ENCODE measurements at regions not wholly inside any gene's neighbourhood (a gene's known extent, or its start where the extent isn't known, plus 50 kb on each side); places are given as distances from the start of the nearest gene placed in this dataset.
A peak's percentile ranks its signal among the peaks of the same experiment; 100 is the strongest.

DNA sequence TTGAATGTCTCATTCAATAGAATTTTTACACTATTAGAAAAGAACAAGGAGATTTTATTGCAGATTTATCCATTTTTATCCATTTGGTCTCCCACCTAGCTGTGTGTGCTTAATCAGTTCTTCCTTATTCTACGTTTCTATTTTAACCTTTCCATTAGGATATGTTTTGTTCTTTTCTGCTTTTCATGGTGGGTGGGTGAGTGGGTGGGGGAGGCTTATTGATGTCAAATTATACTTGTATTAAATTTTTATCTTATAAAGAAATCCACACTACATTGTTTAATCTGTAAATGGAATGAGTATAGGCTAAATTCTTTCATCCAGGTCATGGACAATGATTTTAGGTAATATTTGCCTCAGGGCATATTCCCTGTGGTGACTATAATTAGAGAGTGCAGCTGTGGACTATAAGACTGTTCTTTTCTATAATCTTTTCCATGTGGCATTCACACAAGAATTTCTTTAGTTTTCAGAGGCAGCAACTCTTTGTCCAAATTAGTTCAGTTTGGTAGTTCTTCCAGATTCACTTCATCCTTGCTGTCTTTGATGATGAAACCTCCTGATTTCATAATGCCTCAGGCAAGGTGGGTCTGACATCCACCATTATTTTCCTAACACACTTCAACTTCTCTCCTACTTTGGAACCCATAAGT is 2451.8 kb downstream of the PCDH7 start:
- DNase-seq (ENCODE audit: low spot score), result no peak

DNA sequence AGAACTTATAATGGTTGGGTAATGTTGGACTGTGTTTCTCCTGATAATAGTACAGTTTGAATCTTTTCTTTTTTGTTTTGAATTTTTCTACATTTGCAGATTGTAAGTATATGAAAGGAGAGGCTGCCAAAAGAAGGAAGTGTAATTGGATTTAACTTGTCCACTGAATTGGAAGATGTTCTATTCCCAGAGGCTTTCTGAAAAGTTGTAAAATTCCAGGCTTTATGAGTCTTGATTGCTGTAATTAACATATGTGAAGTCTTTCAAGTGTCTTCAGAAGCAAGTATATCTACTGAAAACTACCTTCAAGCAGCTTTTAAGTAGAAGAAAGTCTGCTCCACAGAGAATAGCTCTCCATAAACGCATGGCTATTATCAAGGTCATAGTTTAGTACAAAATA is 2456.4 kb downstream of the PCDH7 start:
- DNase-seq (ENCODE audit: low spot score), result no peak

DNA sequence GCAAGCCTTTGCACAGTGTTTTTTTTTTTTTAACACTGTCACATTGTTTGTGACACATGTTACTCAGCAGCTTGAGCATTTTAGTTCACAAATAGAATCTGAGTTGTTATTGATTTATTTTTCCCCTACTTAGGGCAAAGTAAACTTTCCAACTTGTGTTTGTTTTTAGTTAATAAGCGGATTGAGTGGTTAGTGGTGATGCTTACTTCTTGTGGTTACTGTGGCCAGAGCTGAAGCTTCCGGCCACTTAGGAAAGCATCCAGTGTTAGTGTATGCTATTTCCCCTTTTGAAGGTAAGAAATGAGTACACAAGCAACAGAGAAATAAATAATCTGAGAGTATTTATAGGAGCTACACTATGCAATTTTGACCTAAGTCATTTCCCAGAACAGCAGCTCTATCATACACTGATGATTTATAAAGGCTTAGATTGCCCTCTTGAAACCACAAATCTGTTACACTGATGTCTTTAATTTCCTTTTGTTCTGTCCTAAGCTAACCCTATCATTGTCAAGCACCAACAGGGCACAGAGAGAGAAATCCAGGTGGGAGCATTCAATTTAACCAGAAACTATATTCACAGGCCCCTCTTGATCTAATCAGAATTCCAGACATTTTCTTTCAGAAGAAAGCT is 2464.6 kb downstream of the PCDH7 start:
- no peak for DNase-seq (ENCODE audit: low spot score)

DNA sequence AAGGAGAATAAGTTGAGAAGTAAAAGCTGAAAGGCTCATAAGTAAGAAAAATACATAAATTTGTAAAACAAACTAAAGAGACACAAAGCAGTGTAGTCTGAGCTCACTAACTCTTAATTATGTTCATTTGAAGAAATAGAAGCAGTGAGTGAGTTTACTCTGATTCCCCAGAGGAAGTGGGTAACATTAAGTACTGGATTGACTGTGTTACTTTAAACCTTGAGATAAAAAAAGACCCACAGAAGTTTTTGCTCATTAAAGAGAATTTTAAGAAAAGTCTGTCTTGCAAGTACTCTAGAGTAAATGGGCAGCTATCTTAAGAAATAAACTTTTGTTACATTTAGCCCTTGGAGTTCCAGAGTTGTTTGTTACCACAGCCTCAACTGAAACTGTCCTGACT is 2466.9 kb downstream of the PCDH7 start:
- DNase-seq (ENCODE audit: low spot score), result no peak

DNA sequence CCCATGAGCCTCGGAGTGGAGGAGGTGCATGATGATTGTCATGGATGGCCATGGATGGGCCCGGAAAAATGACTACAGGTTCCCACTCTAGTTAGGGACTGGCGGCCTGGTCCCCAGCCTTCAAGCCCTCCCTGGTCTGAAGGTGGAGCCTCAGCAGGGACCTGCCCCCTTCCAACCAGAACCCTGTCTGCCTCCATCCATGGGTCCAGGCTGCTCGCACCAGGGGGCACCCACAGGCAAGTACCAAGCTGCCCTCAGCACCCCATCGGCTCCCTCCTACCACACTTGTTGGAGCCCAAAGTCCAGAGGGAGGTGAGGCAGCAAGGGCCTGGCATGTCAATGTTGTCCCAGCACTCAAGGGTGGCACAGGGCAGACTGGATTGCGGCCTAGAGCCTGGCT is 2468.6 kb downstream of the PCDH7 start:
- no peak for DNase-seq (ENCODE audit: low spot score)

DNA sequence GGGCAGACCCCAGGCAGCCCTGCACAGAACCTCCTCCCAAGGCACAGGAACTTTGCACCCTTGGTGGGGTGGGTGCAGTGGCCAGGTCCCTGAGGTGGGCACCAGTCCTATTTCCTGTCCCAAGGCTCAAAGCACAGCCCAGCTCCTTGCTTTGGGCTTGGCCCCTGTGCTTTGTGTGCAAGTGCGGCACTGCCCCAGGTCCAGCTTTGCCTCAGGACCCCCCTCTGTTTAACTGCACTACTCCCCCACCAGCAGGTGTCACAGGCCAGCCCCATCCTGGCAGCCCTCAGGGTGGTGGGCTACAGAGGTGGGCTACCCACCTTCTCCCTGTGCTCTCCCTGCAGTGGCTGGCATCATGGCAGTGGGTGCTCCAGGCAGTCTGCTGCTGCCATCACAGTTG is 2469.0 kb downstream of the PCDH7 start:
- no peak for DNase-seq (ENCODE audit: low spot score)

DNA sequence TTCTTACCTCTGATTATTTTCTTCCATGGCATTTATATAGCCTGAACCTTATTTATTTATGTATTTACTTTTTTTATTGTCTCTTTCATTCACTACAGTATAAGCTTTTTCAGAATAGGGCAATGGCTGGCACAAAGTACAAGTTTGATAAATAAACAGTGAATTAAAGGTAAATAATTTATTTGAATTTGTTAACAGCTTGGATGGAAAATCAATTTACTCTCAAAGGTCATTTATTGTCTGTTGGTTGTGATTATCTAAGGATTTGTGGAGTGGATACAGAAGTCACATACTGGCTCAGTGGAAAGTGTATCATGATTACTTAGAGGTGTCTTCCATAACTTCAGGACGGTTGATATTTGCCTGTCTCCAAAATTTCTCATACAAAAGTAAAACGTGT is 2472.9 kb downstream of the PCDH7 start:
- DNase-seq (ENCODE audit: low spot score), result no peak

DNA sequence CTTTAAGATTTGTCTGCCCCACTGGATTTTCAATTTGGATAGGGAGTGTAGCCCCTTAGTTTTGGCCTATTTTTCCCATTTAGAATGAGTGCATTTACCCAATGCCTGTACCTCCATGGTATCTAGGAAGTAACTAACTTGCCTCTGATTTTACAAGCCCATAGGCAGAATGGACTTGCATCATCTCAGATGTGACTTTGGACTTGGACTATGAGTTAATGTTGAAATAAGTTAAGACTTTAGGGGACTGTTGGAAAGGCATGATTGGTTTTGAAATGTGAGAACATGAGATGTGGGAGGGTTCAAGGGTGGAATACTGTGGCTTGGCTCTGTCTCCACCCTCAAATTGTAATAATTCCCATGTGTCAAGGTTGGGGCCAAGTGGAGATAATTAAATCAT is 2480.2 kb downstream of the PCDH7 start:
- no peak for DNase-seq (ENCODE audit: low spot score)

DNA sequence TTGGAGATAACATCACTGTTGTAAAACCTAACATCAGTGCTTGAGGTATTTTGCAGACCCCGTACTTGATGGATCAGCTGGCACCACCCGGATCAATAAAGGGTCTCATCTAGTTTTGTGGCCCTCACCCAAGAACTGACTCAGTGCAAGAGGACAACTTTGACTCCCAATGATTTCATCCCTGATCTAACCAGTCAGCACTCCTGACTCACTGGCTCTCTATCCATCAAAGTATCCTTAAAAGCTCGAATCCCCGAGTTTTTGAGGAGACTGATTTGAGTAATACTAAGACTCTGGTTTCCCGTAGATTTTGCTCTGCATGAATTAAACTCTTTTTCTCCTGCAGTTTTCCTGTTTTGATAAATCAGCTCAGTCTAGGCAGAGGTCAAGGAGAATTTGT is 2498.1 kb downstream of the PCDH7 start:
- no peak for DNase-seq (ENCODE audit: low spot score)

DNA sequence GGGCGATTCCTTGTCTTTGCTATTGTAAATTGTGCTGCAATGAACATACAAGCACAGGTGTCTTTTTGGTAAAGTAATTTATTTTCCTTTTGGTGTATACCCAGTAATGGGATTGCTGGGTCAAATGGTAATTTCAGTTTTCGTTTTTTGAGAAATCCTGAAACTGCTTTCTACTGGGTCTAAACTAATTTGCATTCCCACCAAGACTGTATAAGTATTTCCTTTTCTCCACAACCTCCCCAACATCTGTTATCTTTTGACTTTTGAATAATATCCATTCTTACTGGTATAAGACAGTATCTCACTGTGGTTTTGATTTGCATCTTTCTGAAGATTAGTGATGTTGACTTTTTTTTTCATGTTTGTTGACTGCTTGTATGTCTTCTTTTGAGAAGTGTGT is 2506.0 kb downstream of the PCDH7 start:
- DNase-seq (ENCODE audit: low spot score), result no peak

DNA sequence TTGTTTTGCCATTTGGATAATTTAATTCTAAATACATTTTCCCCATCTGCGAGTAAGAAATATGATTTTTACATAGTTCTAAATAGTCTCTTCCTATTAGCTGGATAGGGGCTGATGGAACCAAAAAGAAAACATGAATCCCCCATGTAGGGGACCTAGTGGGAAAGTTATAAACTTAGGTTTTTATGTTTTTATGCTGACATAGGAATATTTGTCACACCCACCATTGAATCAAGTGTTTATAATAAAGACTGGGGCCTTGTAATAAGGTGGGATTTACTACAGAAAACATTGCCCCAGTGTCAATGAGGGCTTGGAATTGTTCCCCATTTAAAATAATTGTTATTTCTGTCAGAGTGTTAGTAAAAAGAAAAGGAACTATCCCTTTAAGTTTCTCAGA is 2506.6 kb downstream of the PCDH7 start:
- no peak for DNase-seq (ENCODE audit: low spot score)

DNA sequence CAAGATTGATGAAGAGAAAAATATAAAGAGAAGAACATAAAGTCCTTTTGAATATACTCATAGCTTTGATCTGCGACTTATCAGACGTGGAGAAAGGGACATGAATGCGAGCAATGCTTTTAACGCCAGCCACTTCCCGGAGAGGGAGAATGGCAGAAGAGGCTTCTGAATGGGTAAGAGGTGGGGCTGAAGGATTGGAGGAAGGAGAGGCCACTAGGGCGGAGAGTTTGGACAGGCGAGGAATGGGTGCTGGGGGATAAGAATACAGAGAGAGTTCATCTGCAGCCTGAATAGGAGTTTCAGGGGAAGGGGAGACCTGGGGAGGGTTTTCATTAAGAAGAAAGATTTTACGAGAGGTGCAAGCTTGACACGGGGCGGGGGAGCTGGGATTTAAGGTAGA is 2534.9 kb downstream of the PCDH7 start:
- no peak for DNase-seq (ENCODE audit: low spot score)

DNA sequence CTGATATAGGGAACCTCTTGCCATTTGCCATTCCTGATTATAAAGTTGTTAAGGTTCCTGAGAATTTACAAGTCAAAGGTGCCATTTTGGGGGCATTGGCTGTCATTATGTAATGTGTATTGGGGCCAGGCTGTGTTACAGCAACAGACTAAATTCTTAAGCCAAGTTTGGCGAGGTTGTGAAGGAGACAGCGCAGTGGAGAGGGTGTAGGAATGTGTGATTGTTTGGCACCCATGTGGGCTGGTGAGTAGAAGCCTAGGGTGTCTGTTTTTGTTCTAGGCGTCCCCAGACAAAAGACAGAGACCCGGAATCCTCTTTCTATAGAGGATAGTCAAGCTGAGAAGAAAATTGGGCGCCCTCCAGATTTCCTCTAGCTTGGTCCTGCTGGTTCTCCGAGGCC is 2535.3 kb downstream of the PCDH7 start:
- DNase-seq (ENCODE audit: low spot score), result no peak

DNA sequence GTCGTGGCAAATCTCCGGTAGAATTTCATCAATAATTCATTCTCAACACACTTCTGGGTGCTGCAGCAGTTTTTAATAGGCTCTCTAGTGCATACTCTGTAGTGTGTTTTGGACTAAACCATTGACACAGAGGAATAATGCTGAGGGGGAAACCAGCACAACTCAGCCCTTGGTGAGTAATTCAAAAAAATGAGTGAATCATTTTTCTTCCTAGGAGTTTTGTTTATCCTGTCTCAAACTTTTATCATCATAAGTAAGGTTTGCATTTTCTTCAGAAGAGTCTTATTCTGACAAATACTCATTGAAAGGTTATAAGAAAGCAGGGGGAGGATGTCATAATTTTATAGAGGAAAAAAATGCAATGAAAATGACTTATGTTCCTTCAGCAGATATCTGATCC is 2542.7 kb downstream of the PCDH7 start:
- no peak for DNase-seq (ENCODE audit: low spot score)

DNA sequence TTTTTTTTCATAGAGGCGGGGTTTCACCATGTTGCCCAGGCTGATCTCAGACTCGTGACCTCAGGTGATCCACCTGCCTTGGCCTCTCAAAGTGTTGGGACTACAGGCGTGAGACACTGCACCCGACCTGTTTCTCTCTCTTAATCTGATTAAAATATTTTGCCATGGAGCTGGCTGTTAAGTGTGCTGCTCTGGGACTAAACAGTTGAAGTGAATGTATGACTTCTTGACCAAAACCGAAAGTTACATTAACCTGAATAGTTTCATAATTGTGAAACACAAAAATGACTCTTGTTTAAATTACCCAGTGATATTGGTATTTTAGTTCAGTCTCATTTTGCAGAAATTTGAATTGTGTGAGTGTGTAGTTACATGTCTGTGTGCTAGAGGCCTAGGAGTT is 2548.6 kb downstream of the PCDH7 start:
- no peak for DNase-seq (ENCODE audit: low spot score)

DNA sequence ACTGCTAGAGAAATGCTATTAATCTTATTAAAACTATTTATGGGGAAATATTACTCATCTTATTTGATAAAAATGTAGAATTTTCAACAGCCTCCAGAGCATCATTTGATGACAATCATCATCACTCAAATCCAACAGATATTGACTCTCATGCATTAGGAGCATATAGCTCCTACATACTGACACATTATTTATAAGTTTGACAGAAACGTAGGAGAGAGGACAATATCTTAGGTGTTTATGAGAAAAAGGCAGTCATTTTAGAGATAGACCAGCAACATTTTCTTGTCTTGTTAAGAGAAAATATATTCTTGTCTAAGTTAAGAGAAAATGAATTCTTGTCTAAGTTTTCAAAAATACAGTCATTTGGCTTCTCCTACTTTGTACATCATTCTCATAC is 2550.2 kb downstream of the PCDH7 start:
- no peak for DNase-seq (ENCODE audit: low spot score)

DNA sequence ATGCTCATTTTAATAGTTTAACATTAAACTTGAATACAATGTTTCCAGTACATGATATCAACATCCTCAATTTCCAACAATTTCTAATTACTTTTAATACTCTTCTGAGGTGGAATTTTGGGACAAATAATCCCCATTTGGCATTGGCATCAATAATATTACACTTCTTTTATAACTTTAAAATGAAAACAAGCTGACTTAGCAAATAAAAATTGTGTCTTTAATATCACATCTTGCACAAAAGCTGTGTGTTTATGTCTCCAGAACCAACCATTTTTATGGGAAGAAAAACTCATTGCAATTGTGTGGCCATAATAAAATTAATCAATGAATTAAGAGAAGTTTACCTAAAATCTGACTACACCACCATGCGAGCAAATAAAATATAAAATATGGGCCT is 2552.6 kb downstream of the PCDH7 start:
- no peak for DNase-seq (ENCODE audit: low spot score)

DNA sequence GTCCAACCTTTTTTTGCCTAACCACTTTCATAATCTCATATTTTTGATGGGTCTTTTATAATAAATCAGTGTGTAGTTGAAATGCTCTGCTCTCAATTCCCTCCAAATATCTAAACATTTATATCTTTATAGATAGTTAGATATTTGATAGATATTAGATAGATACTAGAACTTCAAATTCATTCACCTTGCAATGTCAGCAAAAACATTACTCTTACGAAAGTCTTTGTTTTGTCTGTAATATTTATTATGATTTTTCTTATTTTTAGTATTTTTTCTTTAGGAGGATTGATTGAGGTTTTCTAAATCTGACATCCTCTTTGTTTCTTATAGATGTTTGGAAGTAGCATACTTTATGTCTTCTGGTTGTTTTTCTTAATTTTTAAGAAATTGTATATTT is 2563.6 kb downstream of the PCDH7 start:
- no peak for DNase-seq (ENCODE audit: low spot score)

DNA sequence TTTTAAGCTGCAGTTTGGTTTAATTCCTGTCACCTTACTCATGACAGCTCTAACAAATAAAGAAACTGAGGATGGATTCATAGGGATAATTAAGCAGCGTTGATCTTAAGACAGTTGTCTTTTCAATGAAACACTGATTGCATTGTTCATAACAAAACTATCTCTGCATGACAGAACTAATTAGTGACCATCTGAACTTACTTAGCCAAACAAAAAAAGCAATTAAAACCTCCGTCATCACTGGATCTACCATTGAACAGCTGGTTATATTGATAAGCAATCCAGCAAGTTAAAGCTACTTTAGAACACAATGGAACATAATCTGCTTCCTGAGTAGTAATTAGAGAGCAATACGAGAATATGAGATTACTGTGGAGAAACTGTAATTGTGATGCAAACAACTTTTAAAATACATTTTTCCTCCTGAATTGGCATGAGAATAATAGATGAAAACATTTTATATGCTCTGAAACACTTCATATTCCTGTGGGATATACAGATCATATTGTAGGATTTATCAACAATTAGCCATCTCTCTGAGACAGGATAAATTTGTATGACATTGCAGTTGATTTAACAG is 2576.8 kb downstream of the PCDH7 start:
- no peak for DNase-seq (ENCODE audit: low spot score)

DNA sequence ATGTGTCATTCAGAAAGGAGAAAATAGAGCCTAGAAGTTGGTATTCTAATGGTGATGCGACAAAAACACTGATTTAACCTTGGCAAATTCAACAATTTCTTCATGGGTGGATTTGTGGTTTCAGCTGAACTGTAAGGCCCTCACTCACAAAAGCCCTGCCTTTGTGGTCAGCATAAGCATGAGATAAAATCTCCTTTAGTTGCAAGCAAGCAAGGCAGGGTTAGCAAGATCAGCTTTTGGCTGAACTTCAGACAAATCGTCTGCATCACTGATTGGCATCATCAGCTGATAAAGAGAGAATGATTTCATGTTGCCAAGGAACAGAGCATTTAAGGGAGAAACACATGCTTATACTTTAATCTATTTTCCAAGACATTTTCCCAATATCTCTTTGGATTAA is 2582.2 kb downstream of the PCDH7 start:
- DNase-seq (ENCODE audit: low spot score), result peak; percentile 24

DNA sequence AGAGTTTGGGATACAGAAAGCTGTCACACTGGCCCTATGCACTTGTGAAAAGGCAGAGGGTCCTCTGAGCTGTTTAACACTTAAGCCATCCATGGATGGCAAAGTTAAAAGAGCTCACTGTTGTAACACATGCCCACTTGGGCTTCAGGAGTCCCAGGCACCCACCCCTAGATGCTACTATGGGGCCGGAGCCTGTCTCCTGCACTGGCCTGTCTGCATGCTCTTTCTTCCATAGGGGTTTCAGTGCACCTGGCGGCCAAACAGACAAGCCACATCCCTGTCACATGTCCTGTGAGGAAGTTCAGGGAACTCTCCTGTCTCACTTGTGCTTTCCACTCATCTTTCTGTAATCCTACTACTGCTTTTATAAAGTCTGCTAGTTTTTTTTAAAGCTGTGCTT is 2586.0 kb downstream of the PCDH7 start:
- no peak for DNase-seq (ENCODE audit: low spot score)

DNA sequence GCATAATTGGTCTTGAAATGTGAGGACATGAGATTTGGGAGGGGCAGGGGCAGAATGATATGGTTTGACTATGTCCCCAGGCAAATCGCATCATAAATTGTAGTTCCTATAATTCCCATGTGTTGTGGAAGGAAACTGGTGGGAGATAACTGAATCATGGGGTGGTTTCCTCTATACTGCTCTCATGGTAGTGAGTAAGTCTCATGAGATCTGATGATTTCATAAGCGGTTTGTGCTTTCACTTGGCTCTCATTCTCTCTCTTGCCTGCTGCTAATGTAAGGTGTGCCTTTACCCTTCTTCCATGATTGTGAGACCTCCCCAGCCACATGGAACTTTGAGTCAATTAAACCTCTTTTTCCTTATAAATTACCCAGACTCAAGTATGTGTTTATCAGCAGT is 2595.9 kb downstream of the PCDH7 start:
- no peak for DNase-seq (ENCODE audit: low spot score)

DNA sequence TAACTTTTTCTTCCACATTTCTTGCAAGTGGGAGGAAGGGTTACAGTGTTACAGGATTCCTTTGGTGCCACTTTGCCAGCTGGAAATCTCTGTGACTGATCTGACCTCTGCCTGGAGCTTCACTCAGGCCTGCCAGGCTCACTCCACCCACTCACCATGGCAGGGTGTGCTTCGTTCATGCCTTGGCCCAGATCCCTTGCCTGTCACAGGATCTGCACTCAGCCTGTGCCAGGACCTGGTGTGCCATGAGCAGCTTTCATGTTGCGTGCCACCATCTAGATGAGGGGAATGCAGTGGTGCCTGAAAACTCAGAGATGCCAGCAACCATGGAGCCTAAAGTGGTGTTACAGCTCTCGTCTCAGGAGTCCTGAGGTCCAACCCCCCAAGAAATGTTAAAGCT is 2596.4 kb downstream of the PCDH7 start:
- no peak for DNase-seq (ENCODE audit: low spot score)

DNA sequence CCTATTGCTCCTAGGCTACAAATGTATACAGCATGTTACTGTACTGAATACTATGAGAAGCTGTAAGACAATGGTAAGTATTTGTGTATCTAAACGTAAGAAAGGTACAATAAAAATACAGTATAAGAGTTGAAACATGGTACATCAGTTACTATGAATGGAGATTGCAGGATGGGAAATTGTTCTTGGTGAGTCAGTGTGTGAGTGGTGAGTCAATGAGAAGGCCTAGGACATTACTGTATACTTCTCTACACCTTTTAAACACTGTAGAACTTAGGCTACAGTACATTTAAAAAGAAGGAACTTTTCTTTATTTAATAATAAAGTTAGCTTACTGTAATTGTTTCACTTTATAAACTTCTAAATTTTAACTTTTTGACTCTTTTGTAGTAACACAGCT is 2603.2 kb downstream of the PCDH7 start:
- DNase-seq (ENCODE audit: low spot score), result no peak

Data from COLO829 (cell line).